ENCODE measurements at regions not wholly inside any gene's neighbourhood (a gene's known extent, or its start where the extent isn't known, plus 50 kb on each side); places are given as distances from the start of the nearest gene placed in this dataset.
A peak's percentile ranks its signal among the peaks of the same experiment; 100 is the strongest.

DNA sequence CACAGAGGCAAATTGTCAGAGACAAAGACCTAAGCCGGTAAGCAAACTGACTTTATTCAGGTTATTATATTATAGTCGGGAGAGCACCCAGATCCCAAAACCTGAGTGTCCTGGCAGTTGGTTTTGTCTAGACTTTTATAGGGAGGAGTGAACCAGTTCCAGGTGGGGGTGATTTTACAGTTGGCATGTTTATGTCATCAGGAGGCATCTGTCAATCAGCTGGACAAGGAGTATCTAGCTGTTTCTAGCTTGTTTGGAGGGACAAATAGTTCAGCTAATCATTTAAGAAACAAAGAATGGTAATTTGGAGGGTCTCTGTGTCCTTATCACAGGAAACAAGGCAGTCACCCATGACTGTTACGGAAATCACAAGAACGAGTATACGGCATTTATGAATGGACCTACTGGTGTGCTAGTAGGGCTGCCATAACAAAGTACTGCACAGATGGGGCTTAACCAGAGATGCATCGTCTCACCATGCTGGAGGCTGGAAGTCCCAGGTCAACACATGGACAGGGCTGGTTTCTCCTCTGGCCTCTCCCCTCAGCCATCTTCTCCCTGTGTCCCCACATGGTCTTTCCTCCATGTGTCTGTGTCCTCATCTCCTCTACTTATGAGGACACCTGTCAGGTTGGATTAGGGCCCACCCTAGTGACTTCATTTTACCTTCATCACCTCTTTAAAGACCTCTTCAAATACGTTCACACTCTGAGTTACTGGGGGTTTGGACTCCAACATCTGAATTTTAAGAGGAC lies 122.7 kb downstream of the LY86 start:
- Mint-ChIP-seq H3K27ac (peak overlapping the region in 2 of 3 experiments; percentile 41 to 70), H3K36me3 (ENCODE audit: low read depth) (no peaks in the 10 kb centered on the region), H3K27me3 (ENCODE audit: low read depth) (peaks cover 39% of the 10 kb centered on the region), H3K4me3 (no peak overlapping the region), H3K4me1 (peaks cover 48% of the 10 kb centered on the region), H3K9me3 (no peaks in the 10 kb centered on the region)
- TF ChIP-seq, protein P1, sequence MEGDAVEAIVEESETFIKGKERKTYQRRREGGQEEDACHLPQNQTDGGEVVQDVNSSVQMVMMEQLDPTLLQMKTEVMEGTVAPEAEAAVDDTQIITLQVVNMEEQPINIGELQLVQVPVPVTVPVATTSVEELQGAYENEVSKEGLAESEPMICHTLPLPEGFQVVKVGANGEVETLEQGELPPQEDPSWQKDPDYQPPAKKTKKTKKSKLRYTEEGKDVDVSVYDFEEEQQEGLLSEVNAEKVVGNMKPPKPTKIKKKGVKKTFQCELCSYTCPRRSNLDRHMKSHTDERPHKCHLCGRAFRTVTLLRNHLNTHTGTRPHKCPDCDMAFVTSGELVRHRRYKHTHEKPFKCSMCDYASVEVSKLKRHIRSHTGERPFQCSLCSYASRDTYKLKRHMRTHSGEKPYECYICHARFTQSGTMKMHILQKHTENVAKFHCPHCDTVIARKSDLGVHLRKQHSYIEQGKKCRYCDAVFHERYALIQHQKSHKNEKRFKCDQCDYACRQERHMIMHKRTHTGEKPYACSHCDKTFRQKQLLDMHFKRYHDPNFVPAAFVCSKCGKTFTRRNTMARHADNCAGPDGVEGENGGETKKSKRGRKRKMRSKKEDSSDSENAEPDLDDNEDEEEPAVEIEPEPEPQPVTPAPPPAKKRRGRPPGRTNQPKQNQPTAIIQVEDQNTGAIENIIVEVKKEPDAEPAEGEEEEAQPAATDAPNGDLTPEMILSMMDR (IDR thresholded peaks at IDR 0.05; ENCODE audit: unreplicated experiment in 3 of 3): no peak

DNA sequence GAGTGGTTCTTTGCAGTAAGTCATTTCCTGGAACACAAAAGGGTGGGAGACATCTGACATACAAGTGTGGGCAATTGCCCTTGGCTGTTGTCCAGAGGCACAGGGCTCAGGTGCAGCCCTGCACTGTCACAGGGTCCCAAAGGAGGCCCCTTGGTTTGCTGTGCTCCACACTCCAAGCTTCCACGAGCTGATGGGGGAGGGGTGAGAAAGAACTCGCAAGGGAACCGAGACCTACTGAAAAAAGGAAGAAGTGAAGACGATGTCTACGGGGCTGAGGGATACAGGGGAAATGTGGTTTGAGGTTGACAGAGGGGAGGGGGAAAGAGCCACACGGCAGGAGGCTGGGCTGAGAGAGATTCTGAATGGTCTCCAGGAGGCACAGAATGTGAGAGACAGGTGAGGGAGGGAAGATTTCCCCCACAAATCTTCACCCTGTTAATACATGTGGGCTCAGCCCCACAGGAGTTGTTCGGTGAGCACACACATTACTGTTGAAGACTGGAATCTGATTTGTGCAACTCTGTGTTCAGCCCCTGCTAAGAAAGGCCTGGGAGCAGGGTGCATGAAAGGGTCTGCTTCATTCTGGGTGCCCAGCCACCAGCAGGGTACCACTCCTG lies 123.4 kb downstream of the LY86 start:
- Mint-ChIP-seq H3K27me3 (ENCODE audit: low read depth) (peaks cover 39% of the 10 kb centered on the region), H3K36me3 (ENCODE audit: low read depth) (no peaks in the 10 kb centered on the region), H3K4me3 (no peak overlapping the region), H3K27ac (peak overlapping the region in 2 of 3 experiments; percentile 70 to 76), H3K9me3 (no peaks in the 10 kb centered on the region), H3K4me1 (peaks cover 48% of the 10 kb centered on the region)
- TF ChIP-seq, protein P1 (IDR thresholded peaks at IDR 0.05; ENCODE audit: unreplicated experiment in 3 of 3): no peak

DNA sequence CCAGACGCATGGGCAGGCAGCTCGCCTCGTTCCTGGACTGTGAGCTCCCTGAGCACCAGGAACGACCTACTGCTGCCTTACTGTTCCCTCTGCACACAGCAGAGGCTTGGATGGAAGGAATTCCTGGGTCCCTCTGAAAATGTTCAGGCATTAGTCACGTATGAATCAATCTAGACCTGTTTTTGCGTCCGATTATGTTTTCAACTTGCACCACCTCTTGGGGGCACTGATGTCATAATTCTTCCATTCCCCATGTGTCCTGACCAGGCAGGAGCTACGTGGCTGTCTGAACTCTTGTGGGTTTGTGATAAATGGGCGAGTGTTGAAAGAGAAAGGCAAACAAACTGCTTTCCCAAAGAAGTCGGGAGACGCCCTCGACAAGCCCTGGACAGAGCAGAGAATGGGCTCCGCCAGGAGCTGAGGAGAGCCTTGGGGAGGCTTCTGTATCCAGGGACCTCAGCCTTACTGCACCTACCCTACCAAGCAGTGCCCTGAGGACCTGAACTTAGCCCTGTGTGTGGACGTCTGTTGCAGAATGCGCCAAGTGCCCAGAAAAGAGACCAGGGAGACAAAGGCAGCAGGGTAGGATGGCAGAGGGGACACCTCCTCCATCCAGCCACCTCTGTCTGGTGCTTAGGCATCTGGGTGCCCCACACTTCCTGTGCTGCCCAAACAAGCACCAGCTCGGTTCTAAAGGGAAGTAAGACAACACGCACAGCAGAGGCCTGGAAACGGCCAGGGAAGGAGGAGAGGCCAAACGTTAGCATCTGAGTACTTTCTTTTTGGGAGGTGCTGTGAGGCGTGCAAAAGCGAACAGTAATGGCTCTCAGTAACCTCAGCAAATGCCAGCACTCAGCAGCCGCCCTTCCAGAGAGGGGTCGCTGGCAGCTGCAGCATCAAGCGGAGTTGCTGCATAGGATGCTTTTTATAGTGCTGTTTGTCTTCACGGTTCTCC lies 124.2 kb downstream of the LY86 start:
- no peaks in the 10 kb centered on the region for H3K9me3 Mint-ChIP-seq
- TF ChIP-seq, protein P1 (IDR thresholded peaks at IDR 0.05; ENCODE audit: unreplicated experiment in 3 of 3): no peak
- H3K4me1 Mint-ChIP-seq: peaks cover 48% of the 10 kb centered on the region
- peak overlapping the region in 1 of 3 experiments; percentile 55 for H3K4me3 Mint-ChIP-seq
- H3K27ac Mint-ChIP-seq: peak overlapping the region; percentile 70 to 79 (median 76)
- H3K27me3 Mint-ChIP-seq (ENCODE audit: low read depth): peaks cover 38% of the 10 kb centered on the region
- no peaks in the 10 kb centered on the region for H3K36me3 Mint-ChIP-seq (ENCODE audit: low read depth)

DNA sequence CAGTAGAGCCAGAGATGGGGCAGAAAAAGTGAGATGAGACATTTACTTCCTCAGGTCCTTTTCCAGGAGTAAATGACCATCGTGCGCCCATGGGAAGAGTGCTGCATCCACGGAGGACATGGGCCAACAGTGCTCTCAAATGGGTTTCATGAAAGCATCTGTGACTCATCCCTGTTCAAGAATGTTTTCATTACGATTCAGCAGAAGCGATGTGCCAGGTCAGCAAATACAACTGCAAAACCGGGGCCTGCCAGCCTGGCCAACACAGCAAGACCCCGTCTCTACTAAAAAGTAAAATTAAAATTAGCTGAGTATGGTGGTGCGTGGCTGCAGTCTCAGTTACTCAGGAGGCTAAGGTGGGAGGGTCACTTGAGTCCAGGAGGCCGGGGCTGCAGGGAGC lies 125.1 kb downstream of the LY86 start:
- Mint-ChIP-seq H3K9me3 (no peaks in the 10 kb centered on the region), H3K36me3 (ENCODE audit: low read depth) (no peaks in the 10 kb centered on the region)

DNA sequence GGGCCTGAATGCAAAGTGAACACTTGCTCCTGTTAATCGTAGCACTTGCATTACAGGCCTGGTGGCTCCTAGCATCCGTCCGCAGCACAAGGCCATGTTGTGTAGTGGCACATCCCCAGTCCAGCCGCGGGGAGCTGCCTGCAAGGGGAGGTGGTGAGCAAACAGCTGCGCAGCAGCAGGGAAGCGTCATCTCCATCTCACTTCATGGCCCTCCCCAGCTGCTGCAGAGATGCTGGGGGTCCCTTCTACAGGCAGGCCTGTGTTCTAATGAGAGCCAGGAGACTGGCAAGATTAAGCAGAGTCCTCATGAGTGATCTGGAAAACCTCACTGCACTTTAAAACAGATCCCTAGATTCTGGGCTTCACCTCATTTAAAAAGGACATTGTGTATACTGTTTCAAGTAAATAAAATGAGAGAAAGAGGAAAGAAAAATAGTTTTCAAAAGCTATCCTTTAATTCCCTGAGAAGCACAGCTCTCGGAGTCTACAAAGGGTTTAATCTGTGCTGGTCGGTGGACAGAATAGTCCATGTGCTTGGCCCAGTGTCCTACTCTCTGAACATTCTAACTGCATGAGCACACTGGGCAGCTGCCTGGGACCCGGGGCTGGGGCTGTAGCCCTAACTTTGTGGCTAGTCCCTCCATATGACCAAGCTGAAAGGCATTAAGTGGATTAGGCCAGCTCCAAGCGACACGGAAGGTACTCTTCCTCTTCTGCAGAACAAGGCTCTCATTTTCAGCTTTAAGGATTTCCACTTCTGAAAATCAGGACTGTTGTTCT lies 125.8 kb downstream of the LY86 start:
- H3K9me3 Mint-ChIP-seq: no peaks in the 10 kb centered on the region
- no peaks in the 10 kb centered on the region for H3K36me3 Mint-ChIP-seq (ENCODE audit: low read depth)
- peaks cover 48% of the 10 kb centered on the region for H3K4me1 Mint-ChIP-seq
- H3K27me3 Mint-ChIP-seq (ENCODE audit: low read depth): peaks cover 32% of the 10 kb centered on the region
- TF ChIP-seq, protein P1 (IDR thresholded peaks at IDR 0.05; ENCODE audit: unreplicated experiment in 3 of 3): no peak
- H3K4me3 Mint-ChIP-seq: no peak overlapping the region
- peak overlapping the region; percentile 70 to 93 (median 79) for H3K27ac Mint-ChIP-seq

More for the DNA sequence above, 125.1 kb downstream of the LY86 start:
- H3K4me1 Mint-ChIP-seq: peaks cover 48% of the 10 kb centered on the region
- TF ChIP-seq, protein P1 (IDR thresholded peaks at IDR 0.05; ENCODE audit: unreplicated experiment in 3 of 3): no peak
- peaks cover 35% of the 10 kb centered on the region for H3K27me3 Mint-ChIP-seq (ENCODE audit: low read depth)
- peak overlapping the region; percentile 70 to 79 (median 76) for H3K27ac Mint-ChIP-seq
- H3K4me3 Mint-ChIP-seq: no peak overlapping the region
